ENCODE measurements at regions not wholly inside any gene's neighbourhood (a gene's known extent, or its start where the extent isn't known, plus 50 kb on each side); places are given as distances from the start of the nearest gene placed in this dataset.

GRCh38 chrX:122790376-122791095, 393.5 kb upstream of the GRIA3 start:
- no peaks in the 10 kb centered on the region for H3K36me3 ChIP-seq
- peaks cover 0 to 12% of the 10 kb centered on the region in 2 donors for H3K9me3 ChIP-seq
- no peaks in the 10 kb centered on the region for H3K4me1 ChIP-seq
- no peaks in the 10 kb centered on the region for H3K27me3 ChIP-seq
- H3K4me3 ChIP-seq, result no peak overlapping the region
- no peak for DNase-seq (ENCODE audit: low spot score in 2 of 2)
- H3K27ac ChIP-seq, result no peak overlapping the region
- TF ChIP-seq POLR2AphosphoS5 (IDR thresholded peaks at IDR 0.05) (no peak), POLR2A (IDR thresholded peaks at IDR 0.05) (no peak), CTCF (IDR thresholded peaks at IDR 0.05) (no peak)
- intact Hi-C loops (cut with DNase I; ENCODE audit: low total_unique reads), result no loop called here

- no peak overlapping the region for H3K4me3 ChIP-seq
- no peak for DNase-seq (ENCODE audit: low spot score in 2 of 2)
- no peaks in the 10 kb centered on the region for H3K27me3 ChIP-seq
- TF ChIP-seq POLR2A (IDR thresholded peaks at IDR 0.05) (no peak), CTCF (IDR thresholded peaks at IDR 0.05) (no peak), POLR2AphosphoS5 (IDR thresholded peaks at IDR 0.05) (no peak)
- no peaks in the 10 kb centered on the region for H3K4me1 ChIP-seq
- no peak overlapping the region for H3K27ac ChIP-seq
- no peaks in the 10 kb centered on the region for H3K9me3 ChIP-seq
- no peaks in the 10 kb centered on the region for H3K36me3 ChIP-seq
- intact Hi-C loops (cut with DNase I; ENCODE audit: low total_unique reads), result no loop called here
These were observed 370.2 kb upstream of the GRIA3 start for GRCh38 chrX:122813876-122814275.

- H3K27me3 ChIP-seq, result no peaks in the 10 kb centered on the region
- no peak overlapping the region for H3K27ac ChIP-seq
- no peak for DNase-seq (ENCODE audit: low spot score in 2 of 2)
- no peaks in the 10 kb centered on the region for H3K4me1 ChIP-seq
- TF ChIP-seq POLR2AphosphoS5 (IDR thresholded peaks at IDR 0.05), result no peak
- no peak for TF ChIP-seq CTCF (IDR thresholded peaks at IDR 0.05)
- no peak for TF ChIP-seq POLR2A (IDR thresholded peaks at IDR 0.05)
- H3K9me3 ChIP-seq, result peaks cover 0 to 12% of the 10 kb centered on the region in 2 donors
- no peaks in the 10 kb centered on the region for H3K36me3 ChIP-seq
- H3K4me3 ChIP-seq, result no peak overlapping the region
- intact Hi-C loops (cut with DNase I; ENCODE audit: low total_unique reads), result no loop called here
These were observed 367.8 kb upstream of the GRIA3 start for GRCh38 chrX:122816288-122816687.

GRCh38 chrX:122817321-122817955, 366.6 kb upstream of the GRIA3 start:
- intact Hi-C loops (cut with DNase I; ENCODE audit: low total_unique reads), result no loop called here
- no peaks in the 10 kb centered on the region for H3K27me3 ChIP-seq
- no peak overlapping the region for H3K27ac ChIP-seq

More at GRCh38 chrX:122817321-122817955, 366.6 kb upstream of the GRIA3 start:
- DNase-seq (ENCODE audit: low spot score in 2 of 2), result no peak
- Histone ChIP-seq H3K4me1 (no peaks in the 10 kb centered on the region), H3K4me3 (no peak overlapping the region), H3K9me3 (peaks cover 0 to 17% of the 10 kb centered on the region in 2 donors), H3K36me3 (no peaks in the 10 kb centered on the region)
- TF ChIP-seq POLR2A (IDR thresholded peaks at IDR 0.05) (no peak), POLR2AphosphoS5 (IDR thresholded peaks at IDR 0.05) (no peak), CTCF (IDR thresholded peaks at IDR 0.05) (no peak)
